Neural progenitor cell (in vitro differentiated cells): ENCODE measurements at regions not wholly inside any gene's neighbourhood (a gene's known extent, or its start where the extent isn't known, plus 50 kb on each side); places are given as distances from the start of the nearest gene placed in this dataset.

Experiments used
- DNase-seq: peaks from one replicate; pipeline ENCODE4 v3.0.0-alpha.2; 2016; ENCODE audit warnings: low spot score
- H2AFZ ChIP-seq: fragments of 200-600 bp; sonication (generic); replicated peaks from 2 replicates; pipeline ENCODE4 v1.6.1; 2016; ENCODE audit warnings: antibody characterized with exemption
- H3F3A ChIP-seq: fragments of 200-600 bp; sonication (generic); 2 replicates; pipeline ENCODE4 v1.6.1; 2016; ENCODE audit warnings: antibody characterized with exemption, low read depth
- H3K27ac ChIP-seq: fragments of 200-600 bp; sonication (generic); 2 replicates; pipeline ENCODE4 v1.5.1; 2016; ENCODE audit warnings: mild to moderate bottlenecking
- H3K27me3 ChIP-seq: fragments of 200-600 bp; sonication (generic); 2 replicates; pipeline ENCODE4 v1.6.1; 2016; ENCODE audit warnings: mild to moderate bottlenecking, moderate library complexity
- H3K36me3 ChIP-seq: fragments of 200-600 bp; sonication (generic); 2 replicates; pipeline ENCODE4 v1.5.1; 2016
- H3K4me1 ChIP-seq: fragments of 200-600 bp; sonication (generic); 2 replicates; pipeline ENCODE4 v1.6.1; 2016; ENCODE audit warnings: mixed run types
- H3K4me2 ChIP-seq: fragments of 200-600 bp; sonication (generic); 2 replicates; pipeline ENCODE4 v1.6.1; 2016
- H3K4me3 ChIP-seq: fragments of 200-600 bp; sonication (generic); 2 replicates; pipeline ENCODE4 v1.5.1; 2016
- H3K79me2 ChIP-seq: fragments of 200-600 bp; sonication (generic); 2 replicates; pipeline ENCODE4 v1.6.1; 2016; ENCODE audit warnings: low read depth
- H3K9ac ChIP-seq: fragments of 200-600 bp; sonication (generic); 2 replicates; pipeline ENCODE4 v1.6.1; 2016
- H3K9me3 ChIP-seq: fragments of 200-600 bp; sonication (generic); 2 replicates; pipeline ENCODE4 v1.5.1; 2016; ENCODE audit warnings: low read depth
- H4K20me1 ChIP-seq: fragments of 200-600 bp; sonication (generic); 2 replicates; pipeline ENCODE4 v1.6.1; 2016; ENCODE audit warnings: low read depth
- H3K27ac Mint-ChIP-seq: 3 replicates; pipeline ENCODE4 v1.8.0; 2021; ENCODE audit warnings: mixed read lengths
- H3K27me3 Mint-ChIP-seq: 2 replicates; pipeline ENCODE4 v1.8.0; 2022; ENCODE audit warnings: low read depth, mild to moderate bottlenecking, inconsistent platforms, moderate library complexity, mixed read lengths; ENCODE audit not compliant: insufficient read depth
- H3K36me3 Mint-ChIP-seq: 3 replicates; pipeline ENCODE4 v1.8.0; 2021; ENCODE audit warnings: mixed read lengths
- H3K4me1 Mint-ChIP-seq: 3 replicates; pipeline ENCODE4 v1.8.0; 2021; ENCODE audit warnings: mixed read lengths
- H3K4me3 Mint-ChIP-seq: 3 replicates; pipeline ENCODE4 v1.8.0; 2021; ENCODE audit warnings: mild to moderate bottlenecking, moderate library complexity, mixed read lengths
- H3K9me3 Mint-ChIP-seq: 3 replicates; pipeline ENCODE4 v1.8.0; 2020; ENCODE audit warnings: mixed read lengths
- CTCF ChIP-seq: fragments of 200-600 bp; sonication (generic); IDR thresholded peaks from 2 replicates; pipeline ENCODE4 v1.5.1; 2017; ENCODE audit warnings: antibody characterized with exemption, mild to moderate bottlenecking
- EZH2 ChIP-seq: fragments of 200-600 bp; sonication (generic); IDR thresholded peaks from 2 replicates; pipeline ENCODE4 v1.6.1; 2017; ENCODE audit warnings: antibody characterized with exemption, mild to moderate bottlenecking, moderate library complexity
- EZH2phosphoT487 ChIP-seq: fragments of 200-600 bp; sonication (generic); IDR thresholded peaks from 2 replicates; pipeline ENCODE4 v1.6.1; 2017; ENCODE audit warnings: antibody characterized with exemption

DNA sequence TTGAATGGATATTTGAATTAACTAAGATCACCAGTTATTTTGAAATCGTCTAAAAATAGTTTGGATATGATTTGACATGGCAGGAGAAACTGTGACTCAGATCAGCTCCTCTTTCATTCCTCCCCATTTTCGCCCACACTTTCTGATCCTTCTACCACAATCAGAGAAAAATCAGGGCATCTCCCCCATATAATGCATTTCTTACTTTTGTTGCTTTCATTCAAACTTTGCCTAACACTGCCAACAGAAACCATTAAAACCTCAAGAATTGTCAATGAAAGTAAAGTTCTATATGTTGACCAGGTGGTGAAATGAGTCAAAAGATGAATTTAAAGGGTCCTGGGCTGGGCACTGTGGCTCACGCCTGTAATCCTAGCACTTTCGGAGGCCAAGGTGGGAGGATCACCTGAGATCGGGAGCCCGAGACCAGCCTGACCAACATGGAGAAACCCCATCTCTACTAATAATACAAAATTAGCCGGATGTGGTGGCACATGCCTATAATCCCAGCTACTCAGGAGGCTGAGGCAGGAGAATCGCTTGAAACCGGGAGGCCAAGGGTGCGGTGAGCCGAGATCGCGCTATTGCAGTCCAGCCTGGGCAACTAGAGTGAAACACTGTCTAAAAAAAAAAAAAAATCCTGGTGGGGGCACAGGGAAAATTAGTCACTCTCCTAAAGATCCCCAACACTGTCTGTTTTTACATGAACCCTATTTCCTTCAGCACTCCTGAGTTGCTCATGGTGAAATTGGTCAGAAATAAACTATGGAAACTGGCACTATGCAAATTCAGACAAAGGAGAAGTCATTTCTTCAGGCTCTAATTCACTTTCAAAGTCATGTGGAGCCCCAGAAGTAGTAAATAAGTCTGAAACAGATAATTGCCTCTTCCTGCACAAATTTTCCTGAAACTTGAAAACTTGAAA lies 122.8 kb upstream of the NOCT start:
- no peaks in the 10 kb centered on the region for H3K9me3 ChIP-seq
- H3K4me1 Mint-ChIP-seq, result peaks cover 20% of the 10 kb centered on the region
- no peak overlapping the region for H3K4me3 Mint-ChIP-seq
- no peak overlapping the region for H3K4me3 ChIP-seq
- H3K27me3 Mint-ChIP-seq, result peaks cover 3% of the 10 kb centered on the region
- peaks cover 16% of the 10 kb centered on the region for H3K4me1 ChIP-seq
- no peaks in the 10 kb centered on the region for H3K79me2 ChIP-seq
- no peaks in the 10 kb centered on the region for H4K20me1 ChIP-seq
- no peak overlapping the region for H3K27ac ChIP-seq
- H3K9me3 Mint-ChIP-seq, result peaks cover 3% of the 10 kb centered on the region
- no peak overlapping the region for H3K4me2 ChIP-seq
- no peak overlapping the region for H3K27ac Mint-ChIP-seq
- DNase-seq, result no peak
- H2AFZ ChIP-seq, result no peak overlapping the region
- TF ChIP-seq EZH2 (no peak), CTCF (no peak), EZH2phosphoT487 (no peak)
- no peaks in the 10 kb centered on the region for H3K36me3 ChIP-seq
- H3K9ac ChIP-seq, result no peak overlapping the region
- no peaks in the 10 kb centered on the region for H3K27me3 ChIP-seq
- no peaks in the 10 kb centered on the region for H3F3A ChIP-seq
- H3K36me3 Mint-ChIP-seq, result no peaks in the 10 kb centered on the region

DNA sequence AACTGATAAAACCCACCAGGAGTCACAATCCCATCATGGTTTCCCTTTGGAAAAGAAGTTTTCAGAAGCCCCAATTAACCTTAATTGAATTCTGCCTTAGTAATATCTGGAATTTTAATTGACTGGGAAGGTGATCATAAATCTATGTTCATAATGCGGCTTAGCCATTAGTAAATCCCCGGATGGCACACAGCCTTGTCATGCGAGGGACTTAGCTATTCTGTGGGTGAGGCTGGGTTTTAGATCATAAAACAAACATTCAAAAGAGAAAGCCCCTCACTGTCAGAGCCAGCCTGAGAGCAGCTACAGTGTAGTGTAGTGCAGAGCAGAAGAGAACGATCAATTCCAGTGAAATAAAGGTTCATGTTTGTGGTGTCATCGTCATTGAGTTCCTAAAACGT lies 124.0 kb upstream of the NOCT start:
- no peak for TF ChIP-seq CTCF
- TF ChIP-seq EZH2phosphoT487, result no peak
- TF ChIP-seq EZH2, result no peak
- H3F3A ChIP-seq, result no peaks in the 10 kb centered on the region
- no peaks in the 10 kb centered on the region for H4K20me1 ChIP-seq
- H3K27me3 ChIP-seq, result no peaks in the 10 kb centered on the region
- no peaks in the 10 kb centered on the region for H3K79me2 ChIP-seq
- no peak overlapping the region for H3K4me3 ChIP-seq
- Mint-ChIP-seq H3K4me1 (peaks cover 20% of the 10 kb centered on the region), H3K27ac (no peak overlapping the region), H3K36me3 (no peaks in the 10 kb centered on the region), H3K9me3 (peaks cover 9% of the 10 kb centered on the region), H3K27me3 (peaks cover 3% of the 10 kb centered on the region), H3K4me3 (no peak overlapping the region)
- no peaks in the 10 kb centered on the region for H3K36me3 ChIP-seq
- H3K9ac ChIP-seq, result no peak overlapping the region
- peaks cover 16% of the 10 kb centered on the region for H3K4me1 ChIP-seq
- peak overlapping the region; percentile 27 for H3K4me2 ChIP-seq
- no peak overlapping the region for H3K27ac ChIP-seq
- no peak for DNase-seq
- no peaks in the 10 kb centered on the region for H3K9me3 ChIP-seq
- peak overlapping the region; percentile 13 for H2AFZ ChIP-seq

DNA sequence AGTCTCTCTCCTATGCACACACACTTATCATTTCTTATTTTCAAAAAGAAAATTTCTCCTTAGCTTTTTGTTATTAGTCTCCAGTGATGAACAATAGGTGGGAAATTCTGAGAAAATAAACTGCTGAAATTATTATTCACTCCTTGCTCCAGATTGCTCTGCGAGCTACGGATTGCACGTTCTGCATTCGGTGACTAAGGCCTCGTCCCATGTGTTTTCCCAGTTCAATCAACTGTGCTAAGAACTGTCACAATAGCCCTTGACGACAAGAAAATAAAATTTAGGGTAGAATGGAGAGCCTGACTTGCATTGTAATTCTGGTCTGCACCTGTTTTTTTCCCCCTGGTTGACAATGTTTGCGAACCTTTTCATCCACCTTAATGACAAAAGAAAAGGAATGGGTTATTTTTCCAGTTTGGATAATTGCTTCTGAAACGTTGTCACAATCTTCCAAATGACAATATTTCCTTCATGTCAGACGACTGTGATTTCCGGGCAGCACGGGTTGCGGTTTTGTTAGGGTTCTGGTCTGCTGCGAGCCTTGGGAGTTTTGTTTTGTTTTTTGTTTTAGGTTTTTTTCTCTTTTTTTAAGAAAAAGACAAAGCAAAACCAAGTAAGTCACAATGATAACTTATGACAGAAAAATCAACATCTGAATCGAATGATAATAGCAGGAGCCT lies 124.5 kb upstream of the NOCT start:
- H3K27me3 Mint-ChIP-seq, result peaks cover 3% of the 10 kb centered on the region
- Histone ChIP-seq H3K36me3 (no peaks in the 10 kb centered on the region), H3K79me2 (no peaks in the 10 kb centered on the region), H4K20me1 (no peaks in the 10 kb centered on the region), H3F3A (no peaks in the 10 kb centered on the region), H3K9ac (no peak overlapping the region), H3K4me1 (peaks cover 16% of the 10 kb centered on the region), H3K4me2 (peak overlapping the region; percentile 27), H3K9me3 (no peaks in the 10 kb centered on the region), H3K27me3 (no peaks in the 10 kb centered on the region), H3K4me3 (no peak overlapping the region), H2AFZ (no peak overlapping the region), H3K27ac (no peak overlapping the region)
- H3K4me1 Mint-ChIP-seq, result peaks cover 20% of the 10 kb centered on the region
- no peak for TF ChIP-seq CTCF
- TF ChIP-seq EZH2phosphoT487, result no peak
- no peak for TF ChIP-seq EZH2
- no peak overlapping the region for H3K27ac Mint-ChIP-seq
- peaks cover 9% of the 10 kb centered on the region for H3K9me3 Mint-ChIP-seq
- no peak for DNase-seq
- H3K4me3 Mint-ChIP-seq, result no peak overlapping the region
- H3K36me3 Mint-ChIP-seq, result no peaks in the 10 kb centered on the region
